ENCODE measurements at regions not wholly inside any gene's neighbourhood (a gene's known extent, or its start where the extent isn't known, plus 50 kb on each side); places are given as distances from the start of the nearest gene placed in this dataset.

GRCh38 chr16:75793641-75794040 lies 67.4 kb upstream of the CPHXL start:
- H3K27me3 ChIP-seq (ENCODE audit: control insufficient read depth in 2 of 2, insufficient read depth in 2 of 2, low read length in 2 of 2), result no peaks in the 10 kb centered on the region
- BruUV-seq (replicated peaks), result no TSS peak
- dilution Hi-C loops (cut with MboI; ENCODE audit: extremely low pct_ligation_motif_present, low sequenced_read_pairs), result no loop called here
- no peak overlapping the region for H3K4me2 ChIP-seq (ENCODE audit: insufficient read depth, low read length)
- no peak overlapping the region for H3K9ac ChIP-seq (replicated peaks; ENCODE audit: extremely low read depth, insufficient read depth, low read length)
- ChIA-PET POLR2A (no interaction called here), CTCF (interaction anchor here (4.3 kb wide), 1 partner anchor 1379 kb away, joined by 27 read pairs; no protein-coding TSS in a partner anchor)
- no peaks in the 10 kb centered on the region for H3K9me1 ChIP-seq (replicated peaks; ENCODE audit: control insufficient read depth, extremely low read depth, insufficient read depth, low read length)
- TF ChIP-seq CTCF (IDR thresholded peaks at IDR 0.05; ENCODE audit: extremely low read depth in 1 of 2, insufficient read depth in 1 of 2, low read depth in 1 of 2, low read length in 2 of 2), result no peak
- TF ChIP-seq POLR2A (IDR thresholded peaks at IDR 0.05; ENCODE audit: low read depth, low read length), result no peak
- TF ChIP-seq POLR2AphosphoS5 (IDR thresholded peaks at IDR 0.05; ENCODE audit: insufficient read depth, low read depth, low read length), result no peak
- no peaks in the 10 kb centered on the region for H3K9me3 ChIP-seq (replicated peaks; ENCODE audit: control insufficient read depth, insufficient read depth, low read length)
- H3K36me3 ChIP-seq (ENCODE audit: control insufficient read depth in 2 of 2, extremely low read depth in 1 of 2, insufficient read depth in 2 of 2, low read length in 2 of 2), result no peaks in the 10 kb centered on the region
- no peak for FAIRE-seq
- H3K4me3 ChIP-seq (replicated peaks in 1 of 3; ENCODE audit: insufficient read depth in 1 of 3, low read depth in 1 of 3, low read length in 3 of 3), result no peak overlapping the region
- no peak overlapping the region for H3K27ac ChIP-seq (ENCODE audit: insufficient read depth, low read depth, low read length)
- H3K4me1 ChIP-seq (ENCODE audit: control insufficient read depth, extremely low read depth, insufficient read depth, low read length), result no peaks in the 10 kb centered on the region
- intact Hi-C loops (cut with micrococcal nuclease), result no loop called here
- DNase-seq (ENCODE audit: low read depth, low spot score), result no peak
- no peak overlapping the region for H2AFZ ChIP-seq (ENCODE audit: low read depth, low read length)
- H4K20me1 ChIP-seq (replicated peaks; ENCODE audit: control insufficient read depth, extremely low read depth, insufficient read depth, low read length), result no peaks in the 10 kb centered on the region
- H3K79me2 ChIP-seq (ENCODE audit: control insufficient read depth, insufficient read depth, low read length), result no peaks in the 10 kb centered on the region

- Histone ChIP-seq H3K79me2 (ENCODE audit: control insufficient read depth, insufficient read depth, low read length) (no peaks in the 10 kb centered on the region), H3K36me3 (ENCODE audit: control insufficient read depth in 2 of 2, extremely low read depth in 1 of 2, insufficient read depth in 2 of 2, low read length in 2 of 2) (no peaks in the 10 kb centered on the region), H3K9me1 (replicated peaks; ENCODE audit: control insufficient read depth, extremely low read depth, insufficient read depth, low read length) (no peaks in the 10 kb centered on the region), H3K4me2 (ENCODE audit: insufficient read depth, low read length) (no peak overlapping the region), H2AFZ (ENCODE audit: low read depth, low read length) (no peak overlapping the region), H3K4me1 (ENCODE audit: control insufficient read depth, extremely low read depth, insufficient read depth, low read length) (no peaks in the 10 kb centered on the region), H4K20me1 (replicated peaks; ENCODE audit: control insufficient read depth, extremely low read depth, insufficient read depth, low read length) (no peaks in the 10 kb centered on the region), H3K27ac (ENCODE audit: insufficient read depth, low read depth, low read length) (no peak overlapping the region), H3K9me3 (replicated peaks; ENCODE audit: control insufficient read depth, insufficient read depth, low read length) (no peaks in the 10 kb centered on the region), H3K4me3 (replicated peaks in 1 of 3; ENCODE audit: insufficient read depth in 1 of 3, low read depth in 1 of 3, low read length in 3 of 3) (no peak overlapping the region), H3K9ac (replicated peaks; ENCODE audit: extremely low read depth, insufficient read depth, low read length) (no peak overlapping the region), H3K27me3 (ENCODE audit: control insufficient read depth in 2 of 2, insufficient read depth in 2 of 2, low read length in 2 of 2) (no peaks in the 10 kb centered on the region)
- no peak for DNase-seq (ENCODE audit: low read depth, low spot score)
- BruUV-seq (replicated peaks), result no TSS peak
- no peak for TF ChIP-seq POLR2A (IDR thresholded peaks at IDR 0.05; ENCODE audit: low read depth, low read length)
- TF ChIP-seq EZH2 (IDR thresholded peaks at IDR 0.05; ENCODE audit: borderline replicate concordance, low read depth, low read length, severe bottlenecking), result no peak
- no peak for TF ChIP-seq FOS (IDR thresholded peaks at IDR 0.05; ENCODE audit: borderline replicate concordance, insufficient read depth, low read length)
- TF ChIP-seq MYC (IDR thresholded peaks at IDR 0.05; ENCODE audit: low read depth, low read length), result no peak
- no peak for TF ChIP-seq CTCF (IDR thresholded peaks at IDR 0.05; ENCODE audit: extremely low read depth in 1 of 2, insufficient read depth in 1 of 2, low read depth in 1 of 2, low read length in 2 of 2)
- CTCF ChIA-PET, result interaction anchor here (4.3 kb wide), 1 partner anchor 1378 kb away, joined by 27 read pairs; no protein-coding TSS in a partner anchor
- POLR2A ChIA-PET, result no interaction called here
- intact Hi-C loops (cut with micrococcal nuclease), result no loop called here
- no peak for FAIRE-seq
- dilution Hi-C loops (cut with MboI; ENCODE audit: extremely low pct_ligation_motif_present, low sequenced_read_pairs), result no loop called here
These were observed 68.1 kb upstream of the CPHXL start for GRCh38 chr16:75794426-75794825.

All from endothelial cell of umbilical vein (primary cell).